Suprapubic skin (tissue), 4 donors: ENCODE measurements at regions not wholly inside any gene's neighbourhood (a gene's known extent, or its start where the extent isn't known, plus 50 kb on each side); places are given as distances from the start of the nearest gene placed in this dataset.

Experiments used
- DNase-seq, 2 donors: peaks; one replicate each; pipeline ENCODE4 v3.0.0-alpha.2; 2019; ENCODE audit warnings: low spot score in 2 of 2
- H3K27ac ChIP-seq: fragments of 200-600 bp; sonication (generic); one replicate; pipeline ENCODE4 v1.5.1; 2019
- H3K27me3 ChIP-seq: fragments of 200-600 bp; sonication (generic); one replicate; pipeline ENCODE4 v1.5.1; 2019
- H3K36me3 ChIP-seq: fragments of 200-600 bp; sonication (generic); one replicate; pipeline ENCODE4 v1.5.1; 2019
- H3K4me1 ChIP-seq: fragments of 200-600 bp; sonication (generic); one replicate; pipeline ENCODE4 v1.5.1; 2019
- H3K4me3 ChIP-seq: fragments of 200-600 bp; sonication (generic); one replicate; pipeline ENCODE4 v1.5.1; 2019; ENCODE audit warnings: mild to moderate bottlenecking
- H3K9me3 ChIP-seq: fragments of 200-600 bp; sonication (generic); one replicate; pipeline ENCODE4 v1.5.1; 2019
- CTCF ChIP-seq, 2 donors: fragments of 200-600 bp in 1 of 2; fragments of 450-650 bp in 1 of 2; sonication (generic) in 1 of 2; IDR thresholded peaks; one replicate each; pipeline ENCODE4 v1.5.1; 2016 to 2019; ENCODE audit warnings: antibody characterized with exemption in 2 of 2, mild to moderate bottlenecking in 1 of 2, moderate library complexity in 1 of 2
- EP300 ChIP-seq: sonication (generic); formaldehyde crosslinking; IDR thresholded peaks from one replicate; pipeline ENCODE4 v1.6.1; 2017; ENCODE audit warnings: antibody characterized with exemption
- POLR2A ChIP-seq, 2 donors: fragments of 450-650 bp; IDR thresholded peaks; one replicate each; pipeline ENCODE4 v1.6.1; 2017; ENCODE audit warnings: antibody characterized with exemption in 2 of 2, mild to moderate bottlenecking in 2 of 2, moderate library complexity in 2 of 2
- POLR2AphosphoS5 ChIP-seq, 3 donors: sonication (generic); formaldehyde crosslinking; IDR thresholded peaks; one replicate each; pipeline ENCODE4 v1.6.1; 2017; ENCODE audit warnings: antibody characterized with exemption in 3 of 3
- WGBS: methylation state at CpG from one replicate; pipeline ENCODE4 v1.1.5; 2018; 5-methylcytosine and 5-hydroxymethylcytosine counted together

GRCh38 chr11:80165744-80166143, 724.9 kb upstream of the TENM4 start:
- DNase-seq: no peak
- Histone ChIP-seq H3K4me3 (no peak overlapping the region), H3K36me3 (no peaks in the 10 kb centered on the region), H3K27ac (no peak overlapping the region), H3K4me1 (no peaks in the 10 kb centered on the region), H3K9me3 (no peaks in the 10 kb centered on the region), H3K27me3 (no peaks in the 10 kb centered on the region)
- 29% methylated on average over 1 of the region's 1 CpG for WGBS
- TF ChIP-seq EP300 (no peak), POLR2A (IDR thresholded peaks at IDR 0.05) (no peak), CTCF (IDR thresholded peaks at IDR 0.05) (no peak), POLR2AphosphoS5 (IDR thresholded peaks at IDR 0.05) (no peak)

- Histone ChIP-seq H3K27me3 (no peaks in the 10 kb centered on the region), H3K4me1 (no peaks in the 10 kb centered on the region), H3K4me3 (no peak overlapping the region), H3K36me3 (no peaks in the 10 kb centered on the region), H3K9me3 (no peaks in the 10 kb centered on the region), H3K27ac (no peak overlapping the region)
- no peak for TF ChIP-seq POLR2AphosphoS5 (IDR thresholded peaks at IDR 0.05)
- TF ChIP-seq POLR2A (IDR thresholded peaks at IDR 0.05): no peak
- TF ChIP-seq EP300: no peak
- no peak for TF ChIP-seq CTCF (IDR thresholded peaks at IDR 0.05)
- no peak for DNase-seq
- WGBS: 100% methylated on average over 1 of the region's 1 CpG
These were observed 722.6 kb upstream of the TENM4 start for GRCh38 chr11:80163441-80163840.

- TF ChIP-seq CTCF (IDR thresholded peaks at IDR 0.05) (no peak), POLR2AphosphoS5 (IDR thresholded peaks at IDR 0.05) (no peak), POLR2A (IDR thresholded peaks at IDR 0.05) (no peak), EP300 (no peak)
- H3K9me3 ChIP-seq: no peaks in the 10 kb centered on the region
- no peak overlapping the region for H3K27ac ChIP-seq
- WGBS: 68% methylated on average over 3 of the region's 3 CpGs
- H3K27me3 ChIP-seq: no peaks in the 10 kb centered on the region
- H3K4me3 ChIP-seq: no peak overlapping the region
- H3K36me3 ChIP-seq: no peaks in the 10 kb centered on the region
- DNase-seq: no peak
- no peaks in the 10 kb centered on the region for H3K4me1 ChIP-seq
These were observed 722.2 kb upstream of the TENM4 start for GRCh38 chr11:80163011-80163410.

GRCh38 chr11:80162387-80162786, 721.6 kb upstream of the TENM4 start:
- H3K27me3 ChIP-seq: no peaks in the 10 kb centered on the region
- H3K4me1 ChIP-seq: no peaks in the 10 kb centered on the region
- H3K4me3 ChIP-seq: no peak overlapping the region
- no peaks in the 10 kb centered on the region for H3K36me3 ChIP-seq
- 85% methylated on average over 4 of the region's 4 CpGs for whole genome bisulfite sequencing
- no peaks in the 10 kb centered on the region for H3K9me3 ChIP-seq
- no peak overlapping the region for H3K27ac ChIP-seq
- TF ChIP-seq POLR2A (IDR thresholded peaks at IDR 0.05) (no peak), CTCF (IDR thresholded peaks at IDR 0.05) (no peak), POLR2AphosphoS5 (IDR thresholded peaks at IDR 0.05) (no peak), EP300 (no peak)
- no peak for DNase-seq

GRCh38 chr11:80157447-80157846, 716.6 kb upstream of the TENM4 start:
- Histone ChIP-seq H3K27me3 (no peaks in the 10 kb centered on the region), H3K36me3 (no peaks in the 10 kb centered on the region), H3K4me3 (no peak overlapping the region), H3K27ac (no peak overlapping the region), H3K9me3 (no peaks in the 10 kb centered on the region), H3K4me1 (no peaks in the 10 kb centered on the region)
- TF ChIP-seq POLR2A (IDR thresholded peaks at IDR 0.05) (no peak), CTCF (IDR thresholded peaks at IDR 0.05) (no peak), POLR2AphosphoS5 (IDR thresholded peaks at IDR 0.05) (no peak), EP300 (no peak)
- 39% methylated on average over 3 of the region's 3 CpGs for WGBS
- no peak for DNase-seq
